CD4-positive, alpha-beta T cell (primary cell): ENCODE measurements at regions not wholly inside any gene's neighbourhood (a gene's known extent, or its start where the extent isn't known, plus 50 kb on each side); places are given as distances from the start of the nearest gene placed in this dataset.

Experiments used
- ATAC-seq: fragments of 200-7000 bp; cut with Tn5 transposase; one replicate; pipeline ENCODE4 v1.10.0; 2022; ENCODE audit warnings: mild to moderate bottlenecking; ENCODE audit not compliant: poor library complexity
- CTCF ChIA-PET: fragments of 350-600 bp; sonication (Branson Sonifier 250); formaldehyde crosslinking; loops from one replicate; lab custom pipeline; 2021; ENCODE audit warnings: antibody characterized with exemption, inconsistent platforms; lab: Charles Lee
- POLR2A ChIA-PET: fragments of 350-600 bp; sonication (Branson Sonifier 250); formaldehyde crosslinking; loops from one replicate; lab custom pipeline; 2021; ENCODE audit warnings: antibody characterized with exemption, inconsistent platforms; lab: Charles Lee
- DNase-seq, 14 experiments: peaks; one replicate each; pipeline ENCODE4 v3.0.0-alpha.2; 2013 to 2020; ENCODE audit warnings: mixed read lengths in 2 of 14
- H3K27ac ChIP-seq, 2 donors: one replicate each; pipeline versions ENCODE4 v1.5.1 to v1.7.0; 2013; ENCODE audit warnings: low read length in 2 of 2, low read depth in 1 of 2, mild to moderate bottlenecking in 1 of 2
- H3K27me3 ChIP-seq, 2 experiments: 1 replicate in 1 of 2; 2 replicates in 1 of 2; pipeline versions ENCODE4 v1.6.1 to v1.7.0; 2013; ENCODE audit warnings: low read length in 2 of 2, control low read depth in 1 of 2, mild to moderate bottlenecking in 1 of 2, moderate library complexity in 1 of 2; ENCODE audit not compliant: insufficient read depth in 2 of 2, control insufficient read depth in 1 of 2
- H3K36me3 ChIP-seq: one replicate; pipeline ENCODE4 v1.6.1; 2013; ENCODE audit warnings: low read length, control low read depth; ENCODE audit not compliant: insufficient read depth
- H3K4me1 ChIP-seq: one replicate; pipeline ENCODE4 v1.6.1; 2013; ENCODE audit warnings: low read length, control low read depth; ENCODE audit not compliant: insufficient read depth
- H3K4me3 ChIP-seq: one replicate; pipeline ENCODE4 v1.5.1; 2013; ENCODE audit warnings: mild to moderate bottlenecking, low read length, moderate library complexity
- H3K9me3 ChIP-seq, 2 experiments: 1 replicate in 1 of 2; 2 replicates in 1 of 2; pipeline versions ENCODE4 v1.6.1 to v1.7.0; 2013; ENCODE audit warnings: low read length in 2 of 2, mild to moderate bottlenecking in 2 of 2, control low read depth in 1 of 2, moderate library complexity in 1 of 2; ENCODE audit not compliant: control insufficient read depth in 1 of 2, insufficient read depth in 1 of 2
- H3K27ac Mint-ChIP-seq: one replicate; pipeline ENCODE4 v1.8.0; 2020; ENCODE audit warnings: mixed read lengths
- H3K27me3 Mint-ChIP-seq: one replicate; pipeline ENCODE4 v1.8.0; 2021; ENCODE audit warnings: mixed read lengths
- H3K36me3 Mint-ChIP-seq: one replicate; pipeline ENCODE4 v1.8.0; 2021; ENCODE audit warnings: low read depth, mixed read lengths
- H3K4me1 Mint-ChIP-seq: one replicate; pipeline ENCODE4 v1.8.0; 2021; ENCODE audit warnings: low read depth, mixed read lengths
- H3K4me3 Mint-ChIP-seq: one replicate; pipeline ENCODE4 v1.8.0; 2020; ENCODE audit warnings: mild to moderate bottlenecking, mixed read lengths
- H3K9me3 Mint-ChIP-seq: one replicate; pipeline ENCODE4 v1.8.0; 2020; ENCODE audit warnings: mixed read lengths
- CTCF ChIP-seq: fragments of 200-600 bp; IDR thresholded peaks from one replicate; pipeline ENCODE4 v1.8.0; 2022; ENCODE audit warnings: antibody characterized with exemption, mild to moderate bottlenecking
- intact Hi-C, 2 experiments: fragments of 100-400 bp; cut with DNase I in 1 of 2; cut with micrococcal nuclease in 1 of 2; formaldehyde crosslinking; loops; one replicate each; pipeline versions ENCODE4 v1.15.1 to v1.9.0; 2023 to 2025; cut with DNase I, micrococcal nuclease

- peaks cover 4% of the 10 kb centered on the region for H3K27me3 Mint-ChIP-seq
- TF ChIP-seq CTCF: no peak
- no peak overlapping the region for H3K4me3 ChIP-seq
- no peak for ATAC-seq
- no peaks in the 10 kb centered on the region for H3K4me1 ChIP-seq
- no peaks in the 10 kb centered on the region for H3K27me3 ChIP-seq
- ChIA-PET CTCF (no interaction called here), POLR2A (no interaction called here)
- H3K27ac ChIP-seq: no peak overlapping the region
- no peaks in the 10 kb centered on the region for H3K4me1 Mint-ChIP-seq
- no peaks in the 10 kb centered on the region for H3K36me3 Mint-ChIP-seq
- peaks cover 2% of the 10 kb centered on the region for H3K9me3 Mint-ChIP-seq
- intact Hi-C loops: no loop called here
- no peak overlapping the region for H3K27ac Mint-ChIP-seq
- no peaks in the 10 kb centered on the region for H3K36me3 ChIP-seq
- H3K9me3 ChIP-seq: peaks cover 0 to 5% of the 10 kb centered on the region in 2 experiments
- H3K4me3 Mint-ChIP-seq: no peak overlapping the region
- DNase-seq: no peak
These were observed 591.7 kb downstream of the PLPP3 start for GRCh38 chr1:55987491-55988249.

GRCh38 chr1:55986003-55986402, 593.4 kb downstream of the PLPP3 start:
- ChIA-PET CTCF (no interaction called here), POLR2A (no interaction called here)
- no peak for TF ChIP-seq CTCF
- Mint-ChIP-seq H3K9me3 (no peaks in the 10 kb centered on the region), H3K4me1 (no peaks in the 10 kb centered on the region), H3K36me3 (no peaks in the 10 kb centered on the region), H3K27ac (no peak overlapping the region), H3K27me3 (no peaks in the 10 kb centered on the region), H3K4me3 (no peak overlapping the region)
- Histone ChIP-seq H3K27me3 (no peaks in the 10 kb centered on the region), H3K4me1 (no peaks in the 10 kb centered on the region), H3K4me3 (no peak overlapping the region), H3K9me3 (peaks cover 0 to 5% of the 10 kb centered on the region in 2 experiments), H3K27ac (no peak overlapping the region), H3K36me3 (no peaks in the 10 kb centered on the region)
- ATAC-seq (no peak), DNase-seq (no peak)
- intact Hi-C loops: no loop called here

DNA sequence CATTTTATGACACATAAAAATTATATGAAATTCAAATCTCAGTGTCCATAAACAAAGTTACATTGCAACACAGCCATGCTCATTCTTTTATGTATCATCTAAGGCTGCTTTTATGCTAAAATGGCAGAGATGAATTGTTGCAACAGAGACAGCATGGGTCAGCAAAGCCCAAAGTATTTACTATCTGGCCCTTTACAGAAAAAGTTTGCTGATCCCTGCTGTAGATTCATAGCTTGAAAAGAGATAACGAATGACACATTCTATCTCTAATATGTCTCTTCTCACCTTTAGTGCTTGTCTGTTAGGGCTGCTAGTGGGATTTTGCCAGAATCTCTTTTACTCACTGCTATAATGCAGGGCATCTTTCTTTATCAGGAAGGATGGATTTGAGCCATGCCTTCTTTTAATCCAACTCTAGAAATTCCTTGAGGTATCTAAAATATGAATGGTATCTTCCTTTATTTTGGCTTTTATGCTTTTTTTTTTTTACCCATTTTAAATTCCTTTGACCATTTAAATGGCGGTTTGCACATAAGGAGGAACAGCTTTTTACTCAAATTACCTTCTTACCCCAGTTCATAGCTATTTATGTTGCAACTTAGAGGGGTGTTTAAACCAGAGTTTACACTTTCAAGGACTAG, 598.2 kb downstream of the PLPP3 start:
- Mint-ChIP-seq H3K36me3 (no peaks in the 10 kb centered on the region), H3K27ac (no peak overlapping the region), H3K27me3 (no peaks in the 10 kb centered on the region), H3K4me3 (no peak overlapping the region), H3K4me1 (no peaks in the 10 kb centered on the region), H3K9me3 (peaks cover 5% of the 10 kb centered on the region)
- no peaks in the 10 kb centered on the region for H3K4me1 ChIP-seq
- intact Hi-C loops: no loop called here
- ATAC-seq (no peak), DNase-seq (no peak)
- H3K27me3 ChIP-seq: peaks cover 0 to 4% of the 10 kb centered on the region in 2 experiments
- CTCF ChIA-PET: no interaction called here
- peaks cover 4 to 5% of the 10 kb centered on the region in 2 experiments for H3K9me3 ChIP-seq
- no peak for TF ChIP-seq CTCF
- H3K4me3 ChIP-seq: no peak overlapping the region
- no peak overlapping the region for H3K27ac ChIP-seq
- POLR2A ChIA-PET: no interaction called here
- H3K36me3 ChIP-seq: no peaks in the 10 kb centered on the region
